NCI-H2196 treated with DMSO at 0.1 percent for 48 hours (cell line): ENCODE measurements at regions not wholly inside any gene's neighbourhood (a gene's known extent, or its start where the extent isn't known, plus 50 kb on each side); places are given as distances from the start of the nearest gene placed in this dataset.
"Not testable (repeated sequence)": the region's sequence is repeated elsewhere in the genome, so short reads cannot be mapped to it uniquely, and the experiment has no call there.

Source experiments
- DNase-seq: peaks from one replicate; lab custom pipeline; 2025; ENCODE audit not compliant: unreplicated experiment; lab: John Stamatoyannopoulos, UW

- DNase-seq: no peak
Observed at GRCh38 chr1:181324797-181325616, 158.3 kb upstream of the CACNA1E start.

GRCh38 chr1:181325765-181326164, 157.6 kb upstream of the CACNA1E start:
- not testable (repeated sequence) for DNase-seq

DNA sequence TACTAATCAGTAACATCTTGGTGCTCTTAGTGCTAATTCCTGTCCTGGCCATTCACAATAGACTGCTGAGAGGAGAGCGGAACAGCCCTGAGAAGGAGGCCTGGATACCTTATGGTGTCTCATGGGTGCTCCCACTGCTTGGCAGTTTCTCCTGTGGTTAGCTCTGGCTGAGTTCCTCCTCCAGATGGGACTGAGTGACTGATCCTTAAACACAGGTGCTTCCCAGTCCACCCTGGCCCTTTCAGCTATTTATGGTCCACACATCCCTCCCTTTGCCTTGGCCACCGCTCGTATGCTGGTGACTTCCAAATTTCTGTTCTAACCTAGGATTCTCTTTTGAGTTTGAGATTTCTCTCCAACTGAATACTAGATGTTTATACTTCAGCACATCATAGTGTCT, 157.0 kb upstream of the CACNA1E start:
- no peak for DNase-seq

GRCh38 chr1:181327796-181328195, 155.5 kb upstream of the CACNA1E start:
- no peak for DNase-seq

DNA sequence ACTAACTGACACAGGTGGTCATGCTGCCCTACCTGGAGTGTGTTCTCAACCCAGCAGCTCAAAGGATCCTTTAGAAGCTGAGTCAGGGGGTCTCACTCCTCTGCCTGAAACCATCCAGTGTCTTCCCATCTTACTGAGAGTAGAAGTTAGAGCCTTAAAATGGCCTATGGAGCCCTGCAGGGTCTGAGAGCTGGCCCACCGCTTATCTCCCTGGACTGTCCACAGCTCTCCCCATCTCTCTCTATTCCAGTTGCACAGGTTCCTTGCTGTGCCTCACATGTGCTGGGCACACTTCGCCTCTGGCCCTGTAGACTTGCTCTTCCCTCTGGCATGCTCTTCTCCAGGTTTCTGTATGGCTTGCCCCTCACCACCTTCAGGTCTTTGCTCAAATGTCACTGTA, 148.6 kb upstream of the CACNA1E start:
- DNase-seq: no peak

- no peak for DNase-seq
Observed at GRCh38 chr1:181335631-181336030, 147.7 kb upstream of the CACNA1E start.

DNA sequence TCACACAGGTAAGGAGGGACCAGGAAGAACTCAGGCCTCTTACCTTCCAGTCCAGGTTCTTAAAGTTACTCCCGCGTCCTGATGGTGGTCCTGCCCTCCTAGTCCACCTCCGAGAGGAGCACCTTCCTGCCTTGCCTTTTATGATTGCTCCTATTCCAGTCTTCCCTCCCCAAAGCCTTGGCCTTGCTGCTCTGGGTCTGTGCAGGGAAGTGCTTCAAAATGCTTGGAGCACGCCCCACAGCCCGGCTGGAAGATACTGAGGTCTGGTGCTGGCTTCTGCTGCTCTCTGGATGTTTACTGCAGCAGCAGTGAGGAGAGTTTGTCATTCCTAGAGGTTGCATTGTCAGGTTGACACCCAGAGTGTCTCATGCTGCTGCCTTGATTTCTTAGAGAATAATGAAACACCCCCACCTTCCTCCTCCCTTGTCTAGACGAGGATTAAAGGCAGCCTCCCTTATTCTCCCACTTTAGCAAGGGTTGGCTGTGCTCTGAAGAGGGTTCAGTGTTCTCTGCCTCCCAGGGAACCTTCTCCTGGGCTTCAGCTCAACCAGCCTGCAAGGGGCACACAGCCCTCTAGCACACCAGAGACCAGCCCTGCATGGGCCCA, 142.2 kb upstream of the CACNA1E start:
- DNase-seq: no peak

DNA sequence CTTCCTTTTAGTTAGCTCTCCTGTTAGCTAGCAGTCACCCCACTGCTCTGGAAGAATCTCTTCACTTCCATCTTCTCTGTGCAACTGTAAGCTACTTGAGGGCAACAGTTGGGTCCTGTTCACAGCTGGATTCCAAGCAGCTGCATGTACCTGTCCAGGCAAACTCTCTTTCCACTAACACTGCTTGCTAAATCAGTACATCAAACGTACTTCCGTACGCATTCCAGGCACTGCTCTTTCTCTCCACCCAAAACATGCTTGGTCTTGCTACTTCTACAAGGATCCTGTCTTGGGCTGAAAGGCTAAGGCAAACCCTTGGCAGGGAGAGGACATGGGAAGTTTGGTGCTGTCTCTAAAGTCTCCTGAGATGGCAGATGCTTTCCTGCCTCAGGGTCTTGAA, 139.2 kb upstream of the CACNA1E start:
- no peak for DNase-seq

GRCh38 chr1:181345146-181345545, 138.2 kb upstream of the CACNA1E start:
- DNase-seq: no peak

GRCh38 chr1:181347495-181348390, 135.6 kb upstream of the CACNA1E start:
- DNase-seq: no peak

GRCh38 chr1:181349512-181349911, 133.8 kb upstream of the CACNA1E start:
- no peak for DNase-seq

GRCh38 chr1:181350131-181350530, 133.2 kb upstream of the CACNA1E start:
- DNase-seq: no peak

DNA sequence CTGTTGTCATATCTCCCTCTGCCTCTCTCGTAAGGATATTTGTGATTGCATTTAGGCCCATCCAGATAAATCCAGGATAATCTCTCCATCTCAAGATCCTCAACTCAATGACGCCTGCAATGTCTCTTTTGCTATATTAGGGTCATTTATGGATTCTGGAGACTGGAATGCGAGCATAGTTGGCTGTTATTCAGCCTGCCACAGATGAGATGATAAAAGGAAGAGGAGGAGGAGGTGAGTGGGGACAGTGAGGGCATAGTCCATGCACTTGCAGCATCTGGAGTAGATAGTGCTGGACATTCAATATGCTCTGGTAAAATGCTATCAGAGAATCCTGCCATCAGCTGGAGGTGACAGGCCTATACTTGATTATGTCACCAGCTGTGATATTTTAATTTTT, 131.6 kb upstream of the CACNA1E start:
- no peak for DNase-seq

DNA sequence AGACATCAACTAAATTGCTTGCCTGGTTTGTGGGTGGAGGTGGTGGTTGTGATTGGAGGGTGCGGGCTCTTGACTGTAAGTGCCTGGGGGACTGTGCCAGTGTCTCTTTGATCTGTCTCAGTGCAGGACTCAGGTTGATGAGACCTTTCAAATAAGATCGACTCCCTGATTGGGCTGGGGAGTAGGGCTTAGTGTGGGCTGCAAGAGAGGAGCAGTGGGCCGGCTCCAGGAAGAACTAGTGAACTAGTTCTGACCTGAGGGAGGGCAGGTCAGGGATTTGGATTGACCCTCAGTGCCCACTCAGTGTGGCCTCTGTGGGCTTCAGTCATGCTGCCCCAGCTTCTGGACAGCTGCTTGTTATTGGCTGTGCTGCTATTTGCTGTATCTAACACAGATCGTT, 130.6 kb upstream of the CACNA1E start:
- DNase-seq: no peak

GRCh38 chr1:181353526-181353925, 129.8 kb upstream of the CACNA1E start:
- no peak for DNase-seq

DNA sequence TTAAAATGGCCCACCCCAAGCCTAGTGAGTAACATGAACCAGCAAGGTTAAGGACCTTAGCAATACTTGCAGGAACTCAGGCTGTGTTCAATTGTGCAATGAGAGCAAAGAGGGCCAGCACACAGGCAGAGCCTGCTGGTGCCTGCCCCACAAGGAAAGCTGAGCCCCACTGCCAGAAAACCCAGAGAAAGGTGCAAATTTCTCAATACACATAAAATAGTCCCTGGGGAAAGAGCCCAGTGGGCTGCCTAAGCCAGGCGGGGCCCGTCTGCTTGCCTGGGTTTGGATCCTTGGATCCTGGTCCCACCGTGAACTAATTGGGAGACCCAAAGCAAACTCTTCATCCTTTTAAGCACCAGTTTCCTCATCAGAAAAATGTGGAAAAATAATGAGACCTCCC, 128.5 kb upstream of the CACNA1E start:
- DNase-seq: no peak

DNA sequence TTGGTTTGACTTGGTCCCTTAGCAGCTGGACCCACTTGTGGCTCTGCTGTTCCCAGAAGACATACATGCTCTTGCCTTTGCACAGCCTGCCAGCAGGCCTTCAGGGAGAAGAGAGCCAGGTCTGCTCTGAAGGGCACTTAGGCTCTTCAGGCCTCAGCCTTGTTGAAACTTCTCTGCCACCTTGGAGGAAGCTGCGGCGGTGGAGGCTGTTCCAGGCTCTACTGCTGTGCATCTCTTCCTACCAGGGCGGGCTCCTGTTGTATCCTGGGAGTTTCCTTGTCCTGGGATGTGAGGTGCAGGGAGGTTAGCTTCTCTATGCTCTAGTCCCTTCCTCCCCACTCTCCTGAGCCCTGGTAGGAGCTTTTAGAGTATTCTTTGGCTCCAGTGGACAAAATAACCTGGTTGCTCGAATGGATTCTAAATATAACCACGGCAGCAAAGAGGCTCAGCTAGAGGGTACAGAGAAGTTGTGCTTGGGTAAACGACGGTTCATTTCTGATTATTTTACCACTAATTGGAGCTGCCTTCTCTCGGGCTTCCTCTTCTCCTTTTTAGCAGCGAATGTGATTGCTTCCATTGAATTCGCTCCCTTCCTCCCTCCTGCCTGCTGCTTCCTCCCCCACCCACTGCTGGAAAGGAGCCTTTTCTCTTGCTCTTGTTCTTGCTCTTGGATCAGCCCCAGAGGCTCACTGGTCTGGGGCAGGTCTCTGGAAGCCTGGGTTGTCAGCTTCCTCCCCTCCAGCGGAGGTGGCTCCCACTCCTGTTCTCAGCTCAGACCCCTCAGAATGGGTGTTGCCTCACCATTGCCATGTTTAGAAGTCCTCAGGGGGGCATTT, 126.6 kb upstream of the CACNA1E start:
- no peak for DNase-seq

DNA sequence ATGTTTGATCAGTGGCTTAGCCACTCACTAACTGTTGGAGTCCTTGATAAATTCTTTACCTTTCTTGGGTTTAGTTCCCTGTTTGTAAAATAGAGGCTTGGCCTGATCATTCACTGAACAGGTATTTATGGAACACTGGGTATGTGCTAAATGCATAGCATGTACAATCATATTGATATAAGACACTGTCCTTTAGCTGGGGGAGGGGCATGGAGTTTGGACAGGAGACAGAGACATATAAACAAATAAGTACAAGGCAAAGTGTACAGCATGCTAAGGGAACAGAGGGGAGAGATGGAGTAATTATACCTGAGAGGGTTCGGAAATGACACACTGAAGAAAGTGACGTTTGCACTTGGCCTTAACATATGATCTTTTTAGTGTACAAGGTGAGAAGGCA, 124.3 kb upstream of the CACNA1E start:
- no peak for DNase-seq

DNA sequence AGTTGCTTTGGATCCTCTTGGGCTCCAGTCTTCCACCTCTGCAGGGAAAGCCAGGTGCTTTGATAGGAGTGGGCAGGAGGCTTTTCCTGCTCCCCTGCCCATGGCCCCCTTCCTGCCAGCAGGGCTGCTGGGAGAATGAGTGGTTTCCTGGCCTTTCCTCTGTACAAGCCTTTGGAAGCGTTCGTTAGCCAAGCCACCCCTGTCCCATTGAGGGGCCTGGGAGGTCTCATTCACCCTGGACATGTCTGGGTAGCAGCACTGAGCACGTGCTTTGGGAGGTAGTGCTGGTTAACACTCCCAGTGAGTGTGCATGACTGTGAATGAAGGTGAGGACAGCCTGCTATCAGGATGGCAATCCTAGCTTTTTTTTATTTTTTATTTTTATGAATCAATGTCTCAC, 118.5 kb upstream of the CACNA1E start:
- DNase-seq: no peak

DNA sequence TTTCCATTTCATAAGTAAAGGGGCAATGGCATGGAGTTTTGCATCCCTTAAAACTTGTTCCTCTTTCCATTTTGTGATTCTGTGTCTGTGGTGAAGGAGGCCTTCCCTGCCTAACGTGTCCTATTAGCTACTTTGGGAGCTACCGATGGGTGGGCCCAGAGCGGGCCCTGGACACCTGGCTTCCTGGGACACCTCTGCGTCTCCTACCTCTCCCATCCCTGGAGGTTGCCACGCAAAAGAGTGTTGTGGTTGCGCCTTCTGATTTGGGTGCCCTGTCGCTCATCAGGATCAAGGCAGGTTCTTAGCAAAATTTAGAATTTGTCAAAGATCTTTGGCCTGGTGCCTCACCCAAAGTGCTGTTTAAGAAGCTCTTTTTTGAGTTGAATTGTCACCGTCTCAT, 116.4 kb upstream of the CACNA1E start:
- DNase-seq: no peak

DNA sequence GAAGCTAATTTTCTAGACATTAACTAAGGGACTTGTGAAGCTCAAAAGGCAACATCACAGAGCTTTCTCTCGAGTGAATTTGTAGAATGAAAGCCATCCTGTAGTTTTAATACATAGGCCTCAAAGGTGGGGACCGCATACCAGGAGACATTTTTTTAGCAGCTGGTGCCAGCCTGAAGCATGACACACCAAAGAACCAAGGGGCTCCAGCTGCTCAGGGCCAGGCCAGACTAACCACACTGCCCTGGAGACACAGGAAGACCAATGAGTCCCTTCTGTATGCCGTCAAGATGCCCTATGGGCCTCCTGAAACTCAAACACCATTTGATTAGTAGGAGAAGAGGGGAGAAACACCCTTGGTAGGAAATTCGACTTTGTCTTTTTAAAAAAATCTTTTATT, 113.9 kb upstream of the CACNA1E start:
- DNase-seq: no peak
